Esophagus squamous epithelium (tissue), 5 donors: ENCODE measurements at regions not wholly inside any gene's neighbourhood (a gene's known extent, or its start where the extent isn't known, plus 50 kb on each side); places are given as distances from the start of the nearest gene placed in this dataset.

Source experiments
- DNase-seq: peaks from one replicate; lab custom pipeline; 2025; lab: John Stamatoyannopoulos, UW
- H3K27ac ChIP-seq, 4 donors: fragments of 200-600 bp; sonication (generic); one replicate each; pipeline ENCODE4 v1.5.1; 2016 to 2019; ENCODE audit warnings: mild to moderate bottlenecking in 1 of 4
- H3K27me3 ChIP-seq, 4 donors: fragments of 200-600 bp; sonication (generic); 1 replicate in 3 of 4; 2 replicates in 1 of 4; pipeline versions ENCODE4 v1.5.1 to v1.6.0; 2017 to 2021; ENCODE audit warnings: antibody characterized with exemption in 1 of 4
- H3K36me3 ChIP-seq, 3 donors: fragments of 200-600 bp; sonication (generic); one replicate each; pipeline ENCODE4 v1.5.1; 2016 to 2019
- H3K4me1 ChIP-seq, 3 donors: fragments of 200-600 bp; sonication (generic); one replicate each; pipeline ENCODE4 v1.5.1; 2017 to 2019
- H3K4me3 ChIP-seq, 4 donors: fragments of 200-600 bp; sonication (generic); 1 replicate in 3 of 4; 2 replicates in 1 of 4; pipeline ENCODE4 v1.5.1; 2016 to 2019; ENCODE audit warnings: mild to moderate bottlenecking in 2 of 4, moderate library complexity in 1 of 4
- H3K9me3 ChIP-seq, 3 donors: fragments of 200-600 bp; sonication (generic); one replicate each; pipeline ENCODE4 v1.5.1; 2016 to 2019
- POLR2A ChIP-seq, 4 donors: fragments of 450-650 bp; IDR thresholded peaks; one replicate each; pipeline ENCODE4 v1.6.1; 2017; ENCODE audit warnings: antibody characterized with exemption in 4 of 4, mild to moderate bottlenecking in 4 of 4, moderate library complexity in 3 of 4
- WGBS, 2 donors: methylation state at CpG; one replicate each; pipeline ENCODE4 v1.1.5; 2018; 5-methylcytosine and 5-hydroxymethylcytosine counted together
- intact Hi-C: fragments of 100-400 bp; cut with DNase I; formaldehyde crosslinking; loops from one replicate; pipeline ENCODE4 v1.15.0; 2022
- TF ChIP-seq, protein P1 (sequence below), 6 experiments: fragments of 450-650 bp in 4 of 6; fragments of 200-600 bp in 2 of 6; sonication (generic) in 2 of 6; IDR thresholded peaks; one replicate each; pipeline ENCODE4 v1.5.1; 2016 to 2019; ENCODE audit warnings: antibody characterized with exemption in 6 of 6, mild to moderate bottlenecking in 4 of 6, moderate library complexity in 4 of 6
- donor health status: DM: yes; HTN: yes; CAD: no.

GRCh38 chr7:32275216-32276009 lies 205.2 kb upstream of the PDE1C start:
- Histone ChIP-seq H3K4me1 (no peaks in the 10 kb centered on the region), H3K36me3 (no peaks in the 10 kb centered on the region), H3K9me3 (no peaks in the 10 kb centered on the region), H3K4me3 (no peak overlapping the region), H3K27me3 (peaks cover 0 to 3% (median 0%) of the 10 kb centered on the region in 4 donors), H3K27ac (no peak overlapping the region)
- no peak for DNase-seq
- intact Hi-C loops: no loop called here
- TF ChIP-seq POLR2A (IDR thresholded peaks at IDR 0.05): no peak
- TF ChIP-seq, protein P1, sequence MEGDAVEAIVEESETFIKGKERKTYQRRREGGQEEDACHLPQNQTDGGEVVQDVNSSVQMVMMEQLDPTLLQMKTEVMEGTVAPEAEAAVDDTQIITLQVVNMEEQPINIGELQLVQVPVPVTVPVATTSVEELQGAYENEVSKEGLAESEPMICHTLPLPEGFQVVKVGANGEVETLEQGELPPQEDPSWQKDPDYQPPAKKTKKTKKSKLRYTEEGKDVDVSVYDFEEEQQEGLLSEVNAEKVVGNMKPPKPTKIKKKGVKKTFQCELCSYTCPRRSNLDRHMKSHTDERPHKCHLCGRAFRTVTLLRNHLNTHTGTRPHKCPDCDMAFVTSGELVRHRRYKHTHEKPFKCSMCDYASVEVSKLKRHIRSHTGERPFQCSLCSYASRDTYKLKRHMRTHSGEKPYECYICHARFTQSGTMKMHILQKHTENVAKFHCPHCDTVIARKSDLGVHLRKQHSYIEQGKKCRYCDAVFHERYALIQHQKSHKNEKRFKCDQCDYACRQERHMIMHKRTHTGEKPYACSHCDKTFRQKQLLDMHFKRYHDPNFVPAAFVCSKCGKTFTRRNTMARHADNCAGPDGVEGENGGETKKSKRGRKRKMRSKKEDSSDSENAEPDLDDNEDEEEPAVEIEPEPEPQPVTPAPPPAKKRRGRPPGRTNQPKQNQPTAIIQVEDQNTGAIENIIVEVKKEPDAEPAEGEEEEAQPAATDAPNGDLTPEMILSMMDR (IDR thresholded peaks at IDR 0.05): no peak
- 43 to 46% methylated on average over 3 of the region's 3 CpGs for WGBS, 2 donors

- Histone ChIP-seq H3K4me1 (no peaks in the 10 kb centered on the region), H3K36me3 (no peaks in the 10 kb centered on the region), H3K9me3 (no peaks in the 10 kb centered on the region), H3K27ac (no peak overlapping the region), H3K27me3 (peaks cover 0 to 3% (median 0%) of the 10 kb centered on the region in 4 donors), H3K4me3 (no peak overlapping the region)
- intact Hi-C loops: no loop called here
- TF ChIP-seq POLR2A (IDR thresholded peaks at IDR 0.05): no peak
- TF ChIP-seq, protein P1 (IDR thresholded peaks at IDR 0.05): no peak
- WGBS, 2 donors: 81 to 92% methylated on average over 1 of the region's 1 CpG
- no peak for DNase-seq
These were observed 203.1 kb upstream of the PDE1C start for GRCh38 chr7:32273297-32273696.

DNA sequence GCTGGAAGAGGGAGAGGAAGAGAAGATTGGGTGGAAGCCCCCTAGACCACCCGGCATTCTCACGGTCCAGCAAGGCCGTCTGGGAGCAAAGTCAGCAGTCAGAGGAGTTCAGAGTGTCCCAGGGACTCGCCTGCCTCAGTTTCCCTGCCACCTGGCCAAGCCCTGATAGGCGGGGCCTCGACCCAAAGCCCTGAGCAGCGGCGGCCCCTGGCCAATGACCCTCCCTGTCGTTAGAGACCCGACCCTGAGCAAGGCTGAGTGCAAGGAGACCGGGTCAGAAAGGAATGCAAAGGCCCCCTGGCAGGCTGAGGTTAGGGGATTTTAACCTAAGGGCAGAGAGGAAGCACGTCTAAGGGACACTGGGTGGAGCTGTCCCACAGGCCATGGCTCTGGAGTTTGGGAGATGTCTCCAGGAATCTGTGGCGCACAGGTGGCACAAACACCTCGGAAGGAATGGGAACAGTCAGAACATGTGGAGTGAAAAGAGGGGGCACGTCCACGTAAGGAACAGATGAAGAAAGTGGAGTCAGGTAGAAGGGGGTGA lies 196.8 kb upstream of the PDE1C start:
- no peak overlapping the region for H3K27ac ChIP-seq
- TF ChIP-seq, protein P1 (IDR thresholded peaks at IDR 0.05): no peak
- TF ChIP-seq POLR2A (IDR thresholded peaks at IDR 0.05): no peak
- H3K9me3 ChIP-seq: no peaks in the 10 kb centered on the region
- no peak overlapping the region for H3K4me3 ChIP-seq
- intact Hi-C loops: no loop called here
- no peaks in the 10 kb centered on the region for H3K36me3 ChIP-seq
- H3K27me3 ChIP-seq: no peaks in the 10 kb centered on the region
- WGBS, 2 donors: 55 to 57% methylated on average over 15 to 16 of the region's 16 CpGs
- no peaks in the 10 kb centered on the region for H3K4me1 ChIP-seq
- no peak for DNase-seq

DNA sequence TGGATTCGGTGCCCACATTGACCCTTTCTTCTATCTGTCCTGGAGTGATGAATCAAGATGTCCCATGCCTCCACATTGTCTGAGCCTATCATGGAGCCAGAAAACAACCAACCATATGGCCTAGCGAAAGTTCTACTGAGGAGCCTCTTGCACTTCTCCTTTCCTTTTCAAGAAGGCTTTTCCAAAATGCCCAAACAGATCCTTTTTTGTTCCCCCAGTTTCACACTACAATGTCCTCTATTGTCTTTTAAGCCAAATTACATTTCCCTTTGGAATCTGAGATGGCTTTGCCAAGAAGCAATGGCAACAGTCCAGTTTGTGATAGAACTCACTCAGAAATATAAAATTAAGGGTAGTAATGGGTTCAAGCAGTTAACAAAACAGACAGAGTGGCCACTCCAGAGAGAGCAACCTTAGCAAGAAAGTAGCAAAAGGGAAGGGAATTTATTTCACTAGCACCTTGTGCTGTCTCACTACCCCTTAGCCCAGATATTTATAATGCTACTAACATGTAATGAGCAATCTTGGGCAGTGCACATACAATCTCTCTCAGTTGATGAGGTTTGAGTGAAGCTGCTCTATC lies 194.6 kb upstream of the PDE1C start:
- TF ChIP-seq, protein P1 (IDR thresholded peaks at IDR 0.05): no peak
- TF ChIP-seq POLR2A (IDR thresholded peaks at IDR 0.05): no peak
- H3K36me3 ChIP-seq: no peaks in the 10 kb centered on the region
- no peak for DNase-seq
- 88 to 90% methylated on average over 2 of the region's 2 CpGs for WGBS, 2 donors
- no peaks in the 10 kb centered on the region for H3K27me3 ChIP-seq
- H3K4me1 ChIP-seq: no peaks in the 10 kb centered on the region
- no peaks in the 10 kb centered on the region for H3K9me3 ChIP-seq
- H3K27ac ChIP-seq: no peak overlapping the region
- intact Hi-C loops: no loop called here
- H3K4me3 ChIP-seq: no peak overlapping the region

- Histone ChIP-seq H3K4me3 (no peak overlapping the region), H3K36me3 (no peaks in the 10 kb centered on the region), H3K27me3 (no peaks in the 10 kb centered on the region), H3K9me3 (no peaks in the 10 kb centered on the region), H3K27ac (no peak overlapping the region), H3K4me1 (no peaks in the 10 kb centered on the region)
- DNase-seq: no peak
- TF ChIP-seq, protein P1 (IDR thresholded peaks at IDR 0.05): no peak
- no peak for TF ChIP-seq POLR2A (IDR thresholded peaks at IDR 0.05)
- intact Hi-C loops: no loop called here
These were observed 193.4 kb upstream of the PDE1C start for GRCh38 chr7:32263611-32264010.
